ENCODE measurements at regions not wholly inside any gene's neighbourhood (a gene's known extent, or its start where the extent isn't known, plus 50 kb on each side); places are given as distances from the start of the nearest gene placed in this dataset.

DNA sequence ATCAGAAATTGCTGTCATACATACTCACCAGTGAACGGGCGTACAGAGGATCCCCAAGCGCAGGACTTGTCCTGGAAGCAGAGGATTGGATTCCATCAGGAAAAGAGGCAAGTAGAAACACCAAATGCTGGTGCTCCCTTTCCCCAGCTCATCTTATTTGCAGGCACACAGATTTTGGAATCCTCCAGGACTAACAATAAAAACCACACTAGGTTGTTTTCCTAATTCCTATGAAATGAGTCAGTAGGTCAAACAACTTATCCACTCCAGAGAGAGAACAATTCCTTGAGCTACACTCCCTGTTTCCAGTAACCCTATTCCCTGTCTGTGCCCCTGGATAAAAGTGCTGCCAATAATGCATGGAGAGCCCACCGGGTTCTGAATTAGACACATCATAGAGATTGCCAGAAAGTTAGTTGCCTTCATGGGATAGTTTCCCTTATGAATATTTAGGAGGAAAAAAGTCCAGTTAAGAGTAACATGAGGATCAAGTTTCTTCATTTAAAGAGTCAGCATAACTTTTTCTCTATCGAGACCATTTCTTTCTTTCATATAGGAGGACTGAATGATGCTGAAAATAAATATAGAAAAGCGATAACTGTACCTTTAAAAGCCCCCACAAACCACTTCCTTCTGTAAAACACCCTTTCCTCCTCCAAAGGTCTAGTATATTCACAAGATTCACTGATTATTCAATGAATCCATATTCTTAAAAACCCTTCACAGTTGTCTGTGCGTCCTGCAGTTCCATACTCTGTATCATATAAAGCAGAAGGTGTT lies 178.3 kb upstream of the KLF14 start:
- H3K9me3 ChIP-seq = no peaks in the 10 kb centered on the region
- no peaks in the 10 kb centered on the region for H3K36me3 ChIP-seq
- peak overlapping the region; percentile 36 to 50 (median 46) for H3K4me3 ChIP-seq
- H3K27ac ChIP-seq = peak overlapping the region; percentile 91 to 97 (median 94)
- DNase-seq = no peak
- no peaks in the 10 kb centered on the region for H3K27me3 ChIP-seq
- TF ChIP-seq POLR2A (IDR thresholded peaks at IDR 0.05) = peak; percentile 15 to 60
- TF ChIP-seq, protein P1, sequence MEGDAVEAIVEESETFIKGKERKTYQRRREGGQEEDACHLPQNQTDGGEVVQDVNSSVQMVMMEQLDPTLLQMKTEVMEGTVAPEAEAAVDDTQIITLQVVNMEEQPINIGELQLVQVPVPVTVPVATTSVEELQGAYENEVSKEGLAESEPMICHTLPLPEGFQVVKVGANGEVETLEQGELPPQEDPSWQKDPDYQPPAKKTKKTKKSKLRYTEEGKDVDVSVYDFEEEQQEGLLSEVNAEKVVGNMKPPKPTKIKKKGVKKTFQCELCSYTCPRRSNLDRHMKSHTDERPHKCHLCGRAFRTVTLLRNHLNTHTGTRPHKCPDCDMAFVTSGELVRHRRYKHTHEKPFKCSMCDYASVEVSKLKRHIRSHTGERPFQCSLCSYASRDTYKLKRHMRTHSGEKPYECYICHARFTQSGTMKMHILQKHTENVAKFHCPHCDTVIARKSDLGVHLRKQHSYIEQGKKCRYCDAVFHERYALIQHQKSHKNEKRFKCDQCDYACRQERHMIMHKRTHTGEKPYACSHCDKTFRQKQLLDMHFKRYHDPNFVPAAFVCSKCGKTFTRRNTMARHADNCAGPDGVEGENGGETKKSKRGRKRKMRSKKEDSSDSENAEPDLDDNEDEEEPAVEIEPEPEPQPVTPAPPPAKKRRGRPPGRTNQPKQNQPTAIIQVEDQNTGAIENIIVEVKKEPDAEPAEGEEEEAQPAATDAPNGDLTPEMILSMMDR (IDR thresholded peaks at IDR 0.05 in 4 of 5, conservative IDR thresholded peaks at IDR 0.05 in 1 of 5) = no peak
- intact Hi-C loops (cut with DNase I; ENCODE audit: low total_unique reads) (no loop called here), in situ Hi-C loops (cut with MboI; ENCODE audit: low sequenced_read_pairs in 4 of 4) (no loop called here)
- peak in 1 of 2 donors; percentile 8 for ATAC-seq
- peaks cover 89 to 98% of the 10 kb centered on the region in 2 donors for H3K4me1 ChIP-seq

DNA sequence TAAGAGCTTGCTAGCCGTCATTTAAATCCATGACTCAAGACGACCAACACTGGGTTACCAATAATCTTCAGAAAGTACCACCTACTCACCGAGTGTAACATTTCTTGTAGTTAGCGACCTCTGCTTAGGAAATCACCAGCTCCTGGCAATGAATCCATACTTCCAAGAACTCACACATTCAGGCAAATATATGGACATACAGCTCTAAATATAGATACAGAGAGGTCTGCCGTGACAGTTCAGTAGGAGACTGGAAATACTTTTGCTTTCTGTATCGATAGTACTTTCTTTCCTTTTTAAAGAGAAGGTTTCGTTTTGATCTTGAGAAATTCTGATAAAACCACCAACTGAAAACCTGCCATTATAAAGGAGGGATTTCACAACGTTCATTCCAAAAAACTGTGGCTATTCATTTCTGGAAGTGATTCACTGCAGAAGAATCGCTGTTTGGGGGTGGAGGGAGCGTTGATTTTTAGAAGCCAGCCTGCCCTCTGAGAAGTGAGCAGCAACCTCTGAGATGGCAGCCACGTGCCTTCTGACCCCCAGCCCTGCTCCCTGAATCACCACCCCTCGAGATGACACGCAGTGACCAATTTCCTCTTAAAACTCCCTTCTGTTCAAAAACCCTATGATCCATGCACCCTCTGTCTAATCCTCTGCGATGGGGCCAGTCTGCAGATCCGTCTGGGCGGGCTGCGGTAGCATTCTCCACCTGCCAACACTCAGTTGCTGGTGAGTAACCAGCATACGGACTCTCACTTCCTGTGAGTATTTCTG lies 179.0 kb upstream of the KLF14 start:
- Histone ChIP-seq H3K4me3 (peak overlapping the region; percentile 36 to 50 (median 46)), H3K36me3 (no peaks in the 10 kb centered on the region), H3K9me3 (no peaks in the 10 kb centered on the region), H3K27ac (peak overlapping the region; percentile 91 to 97 (median 94)), H3K4me1 (peaks cover 90 to 98% of the 10 kb centered on the region in 2 donors), H3K27me3 (no peaks in the 10 kb centered on the region)
- peak; percentile 53 to 69 for TF ChIP-seq POLR2A (IDR thresholded peaks at IDR 0.05)
- TF ChIP-seq, protein P1 (IDR thresholded peaks at IDR 0.05 in 4 of 5, conservative IDR thresholded peaks at IDR 0.05 in 1 of 5) = peak in 1 of 5 experiments; percentile 10
- peak; percentile 15 to 31 for ATAC-seq
- in situ Hi-C loops (cut with MboI; ENCODE audit: low sequenced_read_pairs in 4 of 4) (no loop called here), intact Hi-C loops (cut with DNase I; ENCODE audit: low total_unique reads) (no loop called here)
- DNase-seq = peak in 1 of 2 donors; percentile 61

DNA sequence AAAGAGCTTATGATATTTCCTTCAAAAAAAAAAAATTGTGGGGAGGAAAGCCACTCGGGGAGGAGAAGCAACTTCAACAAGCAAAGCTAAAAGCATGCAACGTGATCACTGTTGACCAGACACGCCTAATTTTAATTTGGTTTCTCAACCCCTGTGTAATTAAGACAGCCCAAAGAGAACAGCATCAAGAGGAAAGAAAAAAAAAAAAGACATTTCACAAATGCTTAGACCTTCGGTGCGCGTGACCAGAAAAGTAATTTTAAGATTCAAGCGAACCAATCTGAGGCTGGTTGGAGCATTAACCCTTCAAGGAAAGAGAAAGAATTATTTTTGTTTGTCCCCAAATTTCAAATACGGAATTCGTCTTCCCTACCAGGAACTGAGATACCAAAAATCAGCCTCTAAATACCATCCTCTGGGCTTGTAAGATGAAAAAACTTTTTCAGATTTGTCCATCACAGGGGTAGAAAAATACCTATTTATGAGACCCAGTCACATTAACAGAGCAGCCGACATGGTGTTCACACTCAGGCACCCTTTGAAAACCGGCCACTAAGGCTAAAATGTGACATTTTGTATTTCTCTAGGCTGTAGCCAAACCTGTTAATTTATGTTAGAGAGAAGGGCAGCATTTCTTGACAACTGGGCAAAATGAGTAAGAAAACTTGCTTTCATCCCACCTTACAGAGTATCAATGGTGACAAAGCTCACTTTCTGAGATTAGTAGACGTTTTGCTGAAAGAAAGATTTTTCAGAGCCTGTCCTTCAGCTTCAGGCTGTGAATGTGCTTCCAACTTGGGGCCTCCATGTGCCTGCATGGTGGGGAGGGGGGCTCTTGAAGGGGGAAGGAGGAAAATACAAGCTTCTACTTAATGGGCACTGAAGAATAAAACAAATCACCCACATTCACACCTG lies 179.9 kb upstream of the KLF14 start:
- peak; percentile 29 to 45 for TF ChIP-seq POLR2A (IDR thresholded peaks at IDR 0.05)
- TF ChIP-seq, protein P1 (IDR thresholded peaks at IDR 0.05 in 4 of 5, conservative IDR thresholded peaks at IDR 0.05 in 1 of 5) = no peak
- H3K27ac ChIP-seq = peak overlapping the region; percentile 91 to 97 (median 94)
- in situ Hi-C loops (cut with MboI; ENCODE audit: low sequenced_read_pairs in 4 of 4) (no loop called here), intact Hi-C loops (cut with DNase I; ENCODE audit: low total_unique reads) (no loop called here)
- no peaks in the 10 kb centered on the region for H3K9me3 ChIP-seq
- peak overlapping the region; percentile 36 to 50 (median 46) for H3K4me3 ChIP-seq
- DNase-seq (no peak), ATAC-seq (peak in 1 of 2 donors; percentile 21)
- no peaks in the 10 kb centered on the region for H3K27me3 ChIP-seq
- peaks cover 91 to 99% of the 10 kb centered on the region in 2 donors for H3K4me1 ChIP-seq
- no peaks in the 10 kb centered on the region for H3K36me3 ChIP-seq

DNA sequence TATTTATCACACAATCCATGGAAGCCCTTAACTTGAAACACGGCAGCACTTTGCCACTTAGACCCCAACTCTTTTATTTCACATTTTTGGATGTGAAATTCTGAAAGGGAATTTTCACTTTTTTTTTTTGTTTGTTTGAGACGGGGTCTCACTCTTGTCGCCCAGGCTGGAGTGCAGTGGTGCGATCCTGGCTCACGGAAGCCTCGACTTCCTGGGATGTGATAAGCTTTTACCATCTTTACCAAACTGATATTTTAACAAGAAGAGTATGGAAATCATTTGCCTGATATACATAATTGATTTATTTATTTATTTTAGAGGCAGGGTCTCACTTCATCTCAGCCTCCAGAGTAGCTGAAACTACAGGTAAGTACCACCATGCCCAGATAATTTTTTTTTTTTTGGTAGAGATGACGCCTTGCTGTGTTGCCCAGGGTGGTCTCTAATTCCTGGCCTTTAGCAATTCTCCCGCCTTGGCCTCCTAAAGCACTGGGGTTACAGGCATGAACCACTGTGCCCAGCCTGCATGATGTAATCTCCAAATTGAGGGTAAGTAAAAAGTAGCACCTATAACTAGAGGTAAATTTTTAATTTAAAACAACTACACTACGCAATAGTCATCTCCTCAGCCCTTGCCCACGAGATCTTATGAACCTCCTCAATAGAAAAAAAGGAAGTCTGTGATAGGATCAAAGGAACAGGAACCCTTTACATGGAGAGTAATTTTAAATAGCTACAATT lies 180.7 kb upstream of the KLF14 start:
- Histone ChIP-seq H3K4me1 (peaks cover 97 to 99% of the 10 kb centered on the region in 2 donors), H3K4me3 (peak overlapping the region in 3 of 4 donors; percentile 36 to 50 (median 48)), H3K9me3 (no peaks in the 10 kb centered on the region), H3K27ac (peak overlapping the region; percentile 91 to 97 (median 94)), H3K27me3 (no peaks in the 10 kb centered on the region), H3K36me3 (no peaks in the 10 kb centered on the region)
- in situ Hi-C loops (cut with MboI; ENCODE audit: low sequenced_read_pairs in 4 of 4) = no loop called here
- no peak for ATAC-seq
- DNase-seq = no peak
- intact Hi-C loops (cut with DNase I; ENCODE audit: low total_unique reads) = no loop called here
- TF ChIP-seq, protein P1 (IDR thresholded peaks at IDR 0.05 in 4 of 5, conservative IDR thresholded peaks at IDR 0.05 in 1 of 5) = no peak
- TF ChIP-seq POLR2A (IDR thresholded peaks at IDR 0.05) = no peak

Data from gastrocnemius medialis (tissue), 4 donors.